Adrenal gland (tissue), 9 donors: ENCODE measurements at regions not wholly inside any gene's neighbourhood (a gene's known extent, or its start where the extent isn't known, plus 50 kb on each side); places are given as distances from the start of the nearest gene placed in this dataset.

ENCODE experiments used
- DNase-seq, 7 donors: peaks; one replicate each; pipeline ENCODE4 v3.0.0-alpha.2; 2019 to 2020
- H3K27ac ChIP-seq, 5 donors: fragments of 200-600 bp; sonication (generic) in 4 of 5; 1 replicate in 3 of 5; 2 replicates in 2 of 5; pipeline versions ENCODE4 v1.5.1 to v1.8.0; 2016 to 2020; ENCODE audit warnings: mild to moderate bottlenecking in 1 of 5
- H3K27me3 ChIP-seq: fragments of 200-600 bp; 2 replicates; pipeline ENCODE4 v1.8.0; 2021
- H3K36me3 ChIP-seq, 2 donors: fragments of 200-600 bp; replicated peaks in 1 of 2; 1 replicate in 1 of 2; 2 replicates in 1 of 2; pipeline versions ENCODE4 v1.5.1 to v1.8.0; 2018 to 2022
- H3K4me1 ChIP-seq, 2 donors: fragments of 200-600 bp; replicated peaks in 1 of 2; 1 replicate in 1 of 2; 2 replicates in 1 of 2; pipeline versions ENCODE4 v1.5.1 to v1.8.0; 2018 to 2021
- H3K4me3 ChIP-seq, 4 donors: fragments of 200-600 bp; sonication (generic) in 3 of 4; one replicate each; pipeline ENCODE4 v1.5.1; 2016 to 2018
- H3K9me3 ChIP-seq, 3 donors: fragments of 200-600 bp; sonication (generic) in 1 of 3; replicated peaks in 1 of 3; 1 replicate in 2 of 3; 2 replicates in 1 of 3; pipeline versions ENCODE4 v1.5.1 to v1.8.0; 2016 to 2021
- POLR2A ChIP-seq, 2 donors: fragments of 450-650 bp; IDR thresholded peaks; one replicate each; pipeline ENCODE4 v1.6.1; 2017; ENCODE audit warnings: antibody characterized with exemption in 2 of 2, mild to moderate bottlenecking in 2 of 2, moderate library complexity in 1 of 2
- WGBS, 4 donors: extraction: QIAGEN DNeasy Blood & Tissue Kit in 2 of 4; methylation state at CpG; one replicate each; pipeline versions ENCODE4 v1.1.5 to v1.1.7; 2013 to 2017; 5-methylcytosine and 5-hydroxymethylcytosine counted together
- intact Hi-C, 2 donors: fragments of 100-400 bp; cut with DNase I; formaldehyde crosslinking; loops; one replicate each; pipeline versions ENCODE4 v1.14.1 to v1.15.0; 2022 to 2023
- TF ChIP-seq, protein P1 (sequence below), 6 experiments: fragments of 450-650 bp in 4 of 6; fragments of 200-600 bp in 2 of 6; sonication (generic) in 1 of 6; IDR thresholded peaks; 1 replicate in 5 of 6; 2 replicates in 1 of 6; pipeline versions ENCODE4 v1.5.1 to v1.8.0; 2016 to 2021; ENCODE audit warnings: antibody characterized with exemption in 6 of 6, mild to moderate bottlenecking in 2 of 6, moderate library complexity in 1 of 6
- donor health status: healthy with polysubstance abuse.
- donor health status: Bipolar disorder and iron deficiency.
- donor health status: DM: yes; HTN: yes; CAD: no.
- donor health status: DM: no; HTN: no; CAD: no.
- donor health status: DM: no; HTN: no; CAD: no.

DNA sequence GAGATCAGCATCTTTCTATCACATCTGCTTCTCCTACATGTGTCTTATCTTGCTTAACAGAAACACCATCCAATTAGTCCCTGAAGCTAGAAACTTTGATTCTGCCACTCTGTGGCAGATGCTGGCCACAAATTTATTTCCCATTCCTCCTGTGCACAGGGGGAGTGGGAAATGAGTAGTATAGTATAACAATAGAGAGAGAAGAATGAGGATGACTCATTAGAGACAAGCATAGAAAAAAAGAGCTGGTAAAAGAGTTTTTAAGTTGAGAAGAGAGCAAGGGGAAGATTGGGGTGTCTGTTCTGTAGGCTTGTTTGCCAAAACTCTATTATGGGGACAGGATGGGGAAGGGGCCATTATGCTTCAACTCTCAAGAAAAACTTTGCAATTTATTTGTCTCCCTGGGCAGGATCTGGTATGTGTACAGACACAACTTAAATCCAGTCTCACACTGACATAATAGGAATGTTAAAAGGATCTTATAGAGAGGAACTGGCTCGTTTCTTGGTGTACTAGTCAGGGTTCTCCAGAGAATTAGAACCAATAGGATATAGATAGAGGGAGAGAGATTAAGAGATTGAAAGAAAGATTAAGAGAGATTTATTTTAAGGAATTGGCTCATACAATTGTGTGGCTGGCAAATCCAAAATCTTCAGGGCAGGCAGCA, 142.6 kb upstream of the CPSF6 start:
- no peaks in the 10 kb centered on the region for H3K27me3 ChIP-seq
- peaks cover 0 to 7% of the 10 kb centered on the region in 2 donors for H3K4me1 ChIP-seq
- 40 to 54% (median 48%) methylated on average over 1 of the region's 1 CpG for WGBS, 4 donors
- H3K4me3 ChIP-seq = no peak overlapping the region
- H3K36me3 ChIP-seq = no peaks in the 10 kb centered on the region
- H3K27ac ChIP-seq = no peak overlapping the region
- DNase-seq = no peak
- no peaks in the 10 kb centered on the region for H3K9me3 ChIP-seq
- intact Hi-C loops = no loop called here
- TF ChIP-seq POLR2A (IDR thresholded peaks at IDR 0.05) = no peak
- TF ChIP-seq, protein P1, sequence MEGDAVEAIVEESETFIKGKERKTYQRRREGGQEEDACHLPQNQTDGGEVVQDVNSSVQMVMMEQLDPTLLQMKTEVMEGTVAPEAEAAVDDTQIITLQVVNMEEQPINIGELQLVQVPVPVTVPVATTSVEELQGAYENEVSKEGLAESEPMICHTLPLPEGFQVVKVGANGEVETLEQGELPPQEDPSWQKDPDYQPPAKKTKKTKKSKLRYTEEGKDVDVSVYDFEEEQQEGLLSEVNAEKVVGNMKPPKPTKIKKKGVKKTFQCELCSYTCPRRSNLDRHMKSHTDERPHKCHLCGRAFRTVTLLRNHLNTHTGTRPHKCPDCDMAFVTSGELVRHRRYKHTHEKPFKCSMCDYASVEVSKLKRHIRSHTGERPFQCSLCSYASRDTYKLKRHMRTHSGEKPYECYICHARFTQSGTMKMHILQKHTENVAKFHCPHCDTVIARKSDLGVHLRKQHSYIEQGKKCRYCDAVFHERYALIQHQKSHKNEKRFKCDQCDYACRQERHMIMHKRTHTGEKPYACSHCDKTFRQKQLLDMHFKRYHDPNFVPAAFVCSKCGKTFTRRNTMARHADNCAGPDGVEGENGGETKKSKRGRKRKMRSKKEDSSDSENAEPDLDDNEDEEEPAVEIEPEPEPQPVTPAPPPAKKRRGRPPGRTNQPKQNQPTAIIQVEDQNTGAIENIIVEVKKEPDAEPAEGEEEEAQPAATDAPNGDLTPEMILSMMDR (IDR thresholded peaks at IDR 0.05) = no peak

DNA sequence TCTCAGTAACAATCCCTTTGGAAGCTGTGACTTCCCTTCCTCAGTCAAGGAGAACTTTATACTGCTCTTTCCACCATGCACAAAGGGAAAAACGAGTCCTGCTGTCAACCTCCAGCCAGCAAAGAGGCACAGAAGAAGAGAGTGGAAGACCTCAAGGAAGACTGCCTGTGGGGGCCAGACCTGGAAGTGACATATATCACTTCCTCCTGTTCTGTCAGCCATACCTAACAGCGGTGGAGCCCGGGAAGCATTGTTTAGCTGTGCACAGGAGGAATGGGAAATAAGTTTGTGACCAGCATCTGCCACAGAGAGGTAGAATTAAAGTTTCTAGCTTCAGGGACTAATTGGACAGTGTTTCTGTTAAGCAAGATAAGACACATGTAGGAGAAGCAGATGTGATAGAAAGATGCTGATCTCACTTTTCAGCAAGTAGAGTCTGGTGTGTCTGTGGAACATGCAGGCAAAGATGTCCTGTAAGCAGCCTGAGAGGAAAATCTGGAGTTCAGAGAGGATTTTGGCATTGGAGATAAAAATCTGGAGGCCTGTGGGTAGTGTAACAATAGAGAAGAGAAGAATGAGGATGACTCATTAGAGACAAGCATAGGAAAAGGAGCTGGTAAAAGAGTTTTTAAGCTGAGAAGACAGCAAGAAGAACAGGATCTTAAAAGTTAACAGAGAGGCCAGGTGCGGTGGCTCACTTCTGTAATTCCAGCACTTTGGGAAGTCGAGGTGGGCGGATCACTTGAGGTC, 141.6 kb upstream of the CPSF6 start:
- H3K4me3 ChIP-seq = no peak overlapping the region
- DNase-seq = no peak
- no peaks in the 10 kb centered on the region for H3K36me3 ChIP-seq
- no peak for TF ChIP-seq POLR2A (IDR thresholded peaks at IDR 0.05)
- TF ChIP-seq, protein P1 (IDR thresholded peaks at IDR 0.05) = no peak
- H3K27me3 ChIP-seq = no peaks in the 10 kb centered on the region
- 69 to 79% (median 72%) methylated on average over 6 of the region's 6 CpGs for WGBS, 4 donors
- peaks cover 0 to 12% of the 10 kb centered on the region in 2 donors for H3K4me1 ChIP-seq
- no peaks in the 10 kb centered on the region for H3K9me3 ChIP-seq
- H3K27ac ChIP-seq = no peak overlapping the region
- intact Hi-C loops = no loop called here

DNA sequence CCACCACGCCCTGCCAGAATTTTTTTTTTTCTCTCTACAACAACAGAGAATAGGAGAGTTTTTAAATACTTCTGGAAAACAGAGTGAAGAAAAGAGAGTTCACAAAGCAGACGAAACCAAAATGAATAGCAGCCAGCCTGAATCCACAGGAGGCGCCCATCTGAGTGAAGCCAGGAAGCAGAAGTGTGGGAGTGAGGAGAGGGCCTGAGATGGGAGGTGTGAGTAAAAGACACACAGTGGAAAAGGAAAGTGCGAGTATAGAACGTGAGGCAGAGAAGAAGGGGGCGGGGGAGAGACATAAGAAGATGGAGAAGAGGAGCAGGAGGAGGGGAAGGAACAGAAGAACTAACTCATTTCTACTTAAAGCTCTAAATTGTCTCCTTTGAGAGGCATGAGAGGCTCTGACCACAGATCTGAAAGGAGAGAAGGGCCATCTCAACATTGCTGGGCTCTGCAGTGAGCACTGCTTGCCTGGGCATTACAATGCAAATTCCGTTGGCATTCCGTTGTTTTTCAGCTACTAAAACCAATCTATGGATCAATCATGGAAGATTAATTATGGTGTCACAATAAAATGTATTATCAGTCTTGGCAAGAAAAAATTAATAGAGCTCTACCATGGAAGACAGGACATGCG, 140.1 kb upstream of the CPSF6 start:
- Histone ChIP-seq H3K27ac (no peak overlapping the region), H3K4me3 (no peak overlapping the region), H3K4me1 (peaks cover 0 to 12% of the 10 kb centered on the region in 2 donors), H3K36me3 (no peaks in the 10 kb centered on the region), H3K27me3 (no peaks in the 10 kb centered on the region), H3K9me3 (no peaks in the 10 kb centered on the region)
- TF ChIP-seq POLR2A (IDR thresholded peaks at IDR 0.05) = no peak
- TF ChIP-seq, protein P1 (IDR thresholded peaks at IDR 0.05) = no peak
- intact Hi-C loops = no loop called here
- 79 to 86% (median 81%) methylated on average over 9 of the region's 9 CpGs for WGBS, 4 donors
- no peak for DNase-seq

DNA sequence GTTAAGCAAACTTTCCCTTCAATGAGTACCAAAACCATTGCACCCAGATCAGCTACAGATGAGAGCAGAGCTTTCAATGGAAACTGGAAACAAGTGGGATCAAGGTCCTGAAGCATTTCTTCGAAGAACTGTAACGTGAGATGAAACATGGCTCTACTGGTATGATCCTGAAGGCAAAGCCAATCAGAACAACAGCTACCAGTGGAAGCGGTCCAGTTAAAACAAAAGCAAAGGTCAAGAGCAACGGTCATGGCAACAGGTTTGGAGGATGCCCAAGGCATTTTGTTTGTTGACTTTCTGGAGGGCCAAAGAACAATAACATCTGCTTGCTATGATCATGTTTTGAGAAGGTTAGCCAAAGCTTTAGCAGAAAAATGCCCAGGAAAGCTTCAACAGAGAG, 137.9 kb upstream of the CPSF6 start:
- H3K4me3 ChIP-seq = no peak overlapping the region
- TF ChIP-seq POLR2A (IDR thresholded peaks at IDR 0.05) = no peak
- TF ChIP-seq, protein P1 (IDR thresholded peaks at IDR 0.05) = no peak
- intact Hi-C loops = no loop called here
- H3K27ac ChIP-seq = peak overlapping the region in 1 of 5 donors; percentile 23
- 20 to 42% (median 36%) methylated on average over 4 of the region's 4 CpGs for WGBS, 4 donors
- peak in 6 of 7 donors; percentile 24 to 66 (median 28) for DNase-seq
- H3K36me3 ChIP-seq = no peaks in the 10 kb centered on the region
- peaks cover 0 to 13% of the 10 kb centered on the region in 2 donors for H3K4me1 ChIP-seq
- no peaks in the 10 kb centered on the region for H3K27me3 ChIP-seq
- no peaks in the 10 kb centered on the region for H3K9me3 ChIP-seq
